ENCODE measurements at regions not wholly inside any gene's neighbourhood (a gene's known extent, or its start where the extent isn't known, plus 50 kb on each side); places are given as distances from the start of the nearest gene placed in this dataset.
A peak's percentile ranks its signal among the peaks of the same experiment; 100 is the strongest.

- H3K9me3 ChIP-seq (ENCODE audit: control insufficient read depth, insufficient read depth, low read length) = peaks cover 3% of the 10 kb centered on the region; the same call in 1 of the 2 replicates
- H2BK20ac ChIP-seq (ENCODE audit: low read depth, low read length) = peak overlapping the region; percentile 67; the same call in 1 of the 2 replicates
- peaks cover 20% of the 10 kb centered on the region for H3K9me1 ChIP-seq (ENCODE audit: insufficient read depth, low read length)
- no peak overlapping the region for H2AFZ ChIP-seq (replicated peaks; ENCODE audit: low read length, poor library complexity)
- in situ Hi-C loops (cut with MboI; ENCODE audit: low sequenced_read_pairs) (no loop called here), intact Hi-C loops (cut with micrococcal nuclease) (no loop called here), dilution Hi-C loops (cut with HindIII; ENCODE audit: low sequenced_read_pairs, unreplicated experiment) (no loop called here)
- peak; percentile 23 for DNase-seq
- peak overlapping the region; percentile 66; the same call in 1 of the 3 replicates for H2BK15ac ChIP-seq (ENCODE audit: low read depth, low read length)
- no peak overlapping the region for H3K56ac ChIP-seq (ENCODE audit: extremely low read depth, insufficient read depth, low read length)
- peak overlapping the region in 1 of 2 experiments; percentile 31; a peak in 1 of 4 replicates for H4K8ac ChIP-seq (ENCODE audit: low read depth in 2 of 2, low read length in 2 of 2)
- H3K23ac ChIP-seq (ENCODE audit: low read depth, low read length) = no peak overlapping the region
- WGBS, 2 experiments (ENCODE audit: extremely low coverage in 2 of 2, insufficient read length in 1 of 2) = no CpG with 5 or more reads among the region's 4 CpGs
- no peak overlapping the region for H2BK5ac ChIP-seq (ENCODE audit: low read depth, low read length, poor library complexity, severe bottlenecking)
- H3K27ac ChIP-seq (ENCODE audit: insufficient read depth, low read length) = no peak overlapping the region
- no peaks in the 10 kb centered on the region for H3K36me3 ChIP-seq (ENCODE audit: control insufficient read depth, insufficient read depth, low read length)
- H3K4me1 ChIP-seq (ENCODE audit: control insufficient read depth, insufficient read depth, low read length) = peaks cover 33% of the 10 kb centered on the region
- H3K79me1 ChIP-seq (ENCODE audit: low read depth in 1 of 2, low read length in 2 of 2) = peaks cover 0 to 19% of the 10 kb centered on the region in 2 experiments; a peak in 2 of 4 replicates
- TF ChIP-seq MXI1 (IDR thresholded peaks at IDR 0.05; ENCODE audit: borderline replicate concordance, low read depth, low read length) (no peak), BHLHE40 (IDR thresholded peaks at IDR 0.05; ENCODE audit: low read depth, low read length) (no peak), FOS (IDR thresholded peaks at IDR 0.05; ENCODE audit: low read depth, low read length) (no peak), CEBPB (IDR thresholded peaks at IDR 0.05; ENCODE audit: low read depth, low read length) (no peak), MAZ (IDR thresholded peaks at IDR 0.05; ENCODE audit: borderline replicate concordance, low read depth, low read length) (no peak), NFE2L2 (IDR thresholded peaks at IDR 0.05; ENCODE audit: low read depth, low read length) (no peak), ELK1 (IDR thresholded peaks at IDR 0.05; ENCODE audit: borderline replicate concordance, low read depth, low read length) (no peak), CHD1 (IDR thresholded peaks at IDR 0.05; ENCODE audit: low read depth, low read length) (no peak), POLR2A (IDR thresholded peaks at IDR 0.05; ENCODE audit: low read depth, low read length) (no peak), RAD21 (IDR thresholded peaks at IDR 0.05; ENCODE audit: low read length) (no peak), RFX5 (IDR thresholded peaks at IDR 0.05; ENCODE audit: low read depth, low read length) (no peak), CTCF (conservative IDR thresholded peaks at IDR 0.05; ENCODE audit: low read depth, low read length) (no peak)
- peak overlapping the region; percentile 69 for H2AK5ac ChIP-seq (ENCODE audit: low read depth, low read length)
- no peak overlapping the region for H3K4me2 ChIP-seq (ENCODE audit: low read depth, low read length)
- no peak overlapping the region for H3K18ac ChIP-seq (ENCODE audit: low read depth, low read length)
- H3K4ac ChIP-seq (ENCODE audit: low read depth, low read length) = peak overlapping the region; percentile 46
- H4K91ac ChIP-seq (ENCODE audit: insufficient read depth, low read depth, low read length) = peak overlapping the region; percentile 34; the same call in 1 of the 2 replicates
- no peaks in the 10 kb centered on the region for H4K20me1 ChIP-seq (ENCODE audit: insufficient read depth, low read length)
- H3K27me3 ChIP-seq (ENCODE audit: control insufficient read depth, insufficient read depth, low read length) = no peaks in the 10 kb centered on the region
- ChIA-PET POLR2A (ENCODE audit: unreplicated experiment) (no interaction called here), CTCF (no interaction called here)
- no peak overlapping the region for H2AK9ac ChIP-seq (replicated peaks; ENCODE audit: low read depth, low read length, poor library complexity)
- BruUV-seq (replicated peaks) = no TSS peak
- peak overlapping the region; percentile 51; the same call in 1 of the 2 replicates for H2BK120ac ChIP-seq (ENCODE audit: low read depth, low read length)
- no peak overlapping the region for H3K9ac ChIP-seq (ENCODE audit: low read depth, low read length)
- ATAC-seq (ENCODE audit: low read depth) = no peak
- peak overlapping the region; percentile 17; the same call in 1 of the 2 replicates for H3K14ac ChIP-seq (replicated peaks; ENCODE audit: low read depth, low read length)
- no peak overlapping the region for H3K4me3 ChIP-seq (ENCODE audit: insufficient read depth, low read depth, low read length)
- H4K5ac ChIP-seq (ENCODE audit: low read depth, low read length) = no peak overlapping the region
These were observed 129.7 kb downstream of the SNX5 start for GRCh38 chr20:17838921-17839320.

All from IMR-90 (cell line).